Left ventricle myocardium superior (tissue), 1 donor: ENCODE measurements at regions not wholly inside any gene's neighbourhood (a gene's known extent, or its start where the extent isn't known, plus 50 kb on each side); places are given as distances from the start of the nearest gene placed in this dataset.
"Not testable (repeated sequence)": the region's sequence is repeated elsewhere in the genome, so short reads cannot be mapped to it uniquely, and the experiment has no call there.

Experiments
- ATAC-seq: fragments of 200-7000 bp; cut with Tn5 transposase; one replicate; pipeline ENCODE4 v1.9.1; 2020; ENCODE audit warnings: mild to moderate bottlenecking, moderate library complexity
- DNase-seq: peaks from one replicate; pipeline ENCODE4 v3.0.0-alpha.2; 2020
- intact Hi-C: fragments of 100-400 bp; cut with micrococcal nuclease; formaldehyde crosslinking; loops from one replicate; pipeline ENCODE4 v1.11.0; 2022
- donor health status: DM: no; HTN: yes; CAD: no; lungs with severe emphysema.

GRCh38 chr2:48092846-48093803 is 186.8 kb upstream of the FBXO11 start:
- intact Hi-C loops, result no loop called here
- ATAC-seq (no peak), DNase-seq (no peak)

GRCh38 chr2:48096765-48097164 is 190.5 kb upstream of the FBXO11 start:
- ATAC-seq, intact Hi-C loops, DNase-seq: not testable (repeated sequence)

- intact Hi-C loops, result no loop called here
- DNase-seq (no peak), ATAC-seq (no peak)
Measured at GRCh38 chr2:48098539-48098938, 192.2 kb upstream of the FBXO11 start.

GRCh38 chr2:48104418-48104817 is 198.1 kb upstream of the FBXO11 start:
- DNase-seq, result no peak
- ATAC-seq, result no peak
- intact Hi-C loops, result no loop called here

- DNase-seq (no peak), ATAC-seq (no peak)
- intact Hi-C loops, result loop anchor here (5.0 kb wide), 1 partner anchor 311 kb away; no protein-coding TSS in a partner anchor
Measured at GRCh38 chr2:48105848-48106247, 199.6 kb upstream of the FBXO11 start.

- intact Hi-C loops, result loop anchor here (5.0 kb wide), 1 partner anchor 310 kb away; no protein-coding TSS in a partner anchor
- ATAC-seq, result no peak
- DNase-seq, result no peak
Measured at GRCh38 chr2:48107326-48107925, 201.1 kb upstream of the FBXO11 start.

GRCh38 chr2:48108455-48108854 is 202.2 kb upstream of the FBXO11 start:
- DNase-seq (no peak), ATAC-seq (no peak)
- intact Hi-C loops, result loop anchor here (5.0 kb wide), 1 partner anchor 309 kb away; no protein-coding TSS in a partner anchor

GRCh38 chr2:48109491-48110204 is 203.3 kb upstream of the FBXO11 start:
- intact Hi-C loops, result loop anchor here (5.0 kb wide), 1 partner anchor 308 kb away; no protein-coding TSS in a partner anchor
- ATAC-seq (no peak), DNase-seq (no peak)

- intact Hi-C loops, result no loop called here
- DNase-seq (no peak), ATAC-seq (no peak)
Measured at GRCh38 chr2:48110492-48110891, 204.0 kb upstream of the FOXN2 start.

GRCh38 chr2:48112911-48113680 is 201.4 kb upstream of the FOXN2 start:
- DNase-seq (no peak), ATAC-seq (no peak)
- intact Hi-C loops, result no loop called here

GRCh38 chr2:48113767-48114166 is 200.7 kb upstream of the FOXN2 start:
- intact Hi-C loops, result no loop called here
- no peak for DNase-seq
- ATAC-seq, result no peak

- intact Hi-C loops, result no loop called here
- no peak for DNase-seq
- no peak for ATAC-seq
Measured at GRCh38 chr2:48114256-48114655, 200.2 kb upstream of the FOXN2 start.

- ATAC-seq, result no peak
- DNase-seq, result no peak
- intact Hi-C loops, result no loop called here
Measured at GRCh38 chr2:48116497-48116896, 198.0 kb upstream of the FOXN2 start.

- ATAC-seq, result no peak
Measured at GRCh38 chr2:48118895-48119294, 195.6 kb upstream of the FOXN2 start.

GRCh38 chr2:48120112-48120511 is 194.4 kb upstream of the FOXN2 start:
- DNase-seq (no peak), ATAC-seq (no peak)
- intact Hi-C loops, result no loop called here

More at GRCh38 chr2:48118895-48119294, 195.6 kb upstream of the FOXN2 start:
- DNase-seq, result no peak
- intact Hi-C loops, result no loop called here

- ATAC-seq, result no peak
Measured at GRCh38 chr2:48120759-48121242, 193.7 kb upstream of the FOXN2 start.

GRCh38 chr2:48122166-48122565 is 192.3 kb upstream of the FOXN2 start:
- intact Hi-C loops, result no loop called here
- DNase-seq, result no peak
- ATAC-seq, result no peak

More at GRCh38 chr2:48120759-48121242, 193.7 kb upstream of the FOXN2 start:
- DNase-seq, result no peak
- intact Hi-C loops, result no loop called here

GRCh38 chr2:48124592-48124991 is 189.9 kb upstream of the FOXN2 start:
- ATAC-seq (no peak), DNase-seq (no peak)
- intact Hi-C loops, result no loop called here

GRCh38 chr2:48126162-48126561 is 188.3 kb upstream of the FOXN2 start:
- ATAC-seq, result peak; percentile 31
- peak; percentile 47 for DNase-seq

More at GRCh38 chr2:48126162-48126561, 188.3 kb upstream of the FOXN2 start:
- intact Hi-C loops, result no loop called here
